OCI-LY1 (cell line): ENCODE measurements at regions not wholly inside any gene's neighbourhood (a gene's known extent, or its start where the extent isn't known, plus 50 kb on each side); places are given as distances from the start of the nearest gene placed in this dataset.

Source experiments
- H2AFZ ChIP-seq: fragments of 200-600 bp; sonication (generic), shearing (Covaris generic); 2 replicates; pipeline ENCODE4 v1.6.0; 2014; ENCODE audit warnings: antibody characterized with exemption, mild to moderate bottlenecking, low read length
- H3F3A ChIP-seq: fragments of 200-600 bp; sonication (generic), shearing (Covaris generic); 2 replicates; pipeline ENCODE4 v1.6.0; 2014; ENCODE audit warnings: mild to moderate bottlenecking, antibody characterized with exemption, low read length, moderate library complexity; ENCODE audit not compliant: insufficient read depth
- H3K27ac ChIP-seq: fragments of 200-600 bp; sonication (generic); 2 replicates; pipeline ENCODE4 v1.5.1; 2014; ENCODE audit warnings: low read length, mixed run types, mild to moderate bottlenecking, low read depth; ENCODE audit not compliant: poor library complexity, severe bottlenecking
- H3K27me3 ChIP-seq: fragments of 200-600 bp; sonication (generic); 2 replicates; pipeline ENCODE4 v1.6.0; 2014; ENCODE audit warnings: antibody characterized with exemption, mild to moderate bottlenecking, low read length, moderate library complexity; ENCODE audit not compliant: insufficient read depth
- H3K36me3 ChIP-seq: fragments of 200-600 bp; sonication (generic); 2 replicates; pipeline ENCODE4 v1.6.1; 2014; ENCODE audit warnings: mild to moderate bottlenecking, antibody characterized with exemption, low read length, moderate library complexity, mixed read lengths; ENCODE audit not compliant: insufficient read depth
- H3K4me1 ChIP-seq: fragments of 200-600 bp; sonication (generic); 2 replicates; pipeline ENCODE4 v1.5.1; 2014; ENCODE audit warnings: mild to moderate bottlenecking, low read length, moderate library complexity; ENCODE audit not compliant: insufficient read depth, severe bottlenecking
- H3K4me2 ChIP-seq: fragments of 200-600 bp; sonication (generic), shearing (Covaris generic); 2 replicates; pipeline ENCODE4 v1.6.1; 2014; ENCODE audit warnings: low read length
- H3K4me3 ChIP-seq: fragments of 200-600 bp; sonication (generic); 2 replicates; pipeline ENCODE4 v1.5.1; 2014; ENCODE audit warnings: low read length, low read depth, mild to moderate bottlenecking, mixed read lengths; ENCODE audit not compliant: poor library complexity, severe bottlenecking
- H3K79me2 ChIP-seq: fragments of 200-600 bp; shearing (Covaris generic); 2 replicates; pipeline ENCODE4 v1.6.1; 2016; ENCODE audit warnings: mixed run types, low read length, mixed read lengths; ENCODE audit not compliant: insufficient read depth
- H3K9ac ChIP-seq: fragments of 200-600 bp; sonication (generic), shearing (Covaris generic); 2 replicates; pipeline ENCODE4 v1.6.1; 2014; ENCODE audit warnings: mild to moderate bottlenecking, low read length, mixed read lengths
- H3K9me2 ChIP-seq: fragments of 200-600 bp; sonication (generic), shearing (Covaris generic); 2 replicates; pipeline ENCODE4 v1.6.1; 2014; ENCODE audit warnings: low read depth, mild to moderate bottlenecking, low read length, mixed read lengths
- H3K9me3 ChIP-seq: fragments of 200-600 bp; shearing (Covaris generic); 2 replicates; pipeline ENCODE4 v1.6.1; 2014; ENCODE audit warnings: low read length, mixed read lengths
- H4K20me1 ChIP-seq: fragments of 200-600 bp; sonication (generic), shearing (Covaris generic); 2 replicates; pipeline ENCODE4 v1.6.0; 2016; ENCODE audit warnings: mild to moderate bottlenecking, low read length; ENCODE audit not compliant: insufficient read depth
- CTCF ChIP-seq: fragments of 200-600 bp; sonication (generic), shearing (Covaris generic); IDR thresholded peaks from 2 replicates; pipeline ENCODE4 v1.5.1; 2017; ENCODE audit warnings: mild to moderate bottlenecking, antibody characterized with exemption, low read length, moderate library complexity, mixed read lengths
- EZH2 ChIP-seq: fragments of 200-600 bp; sonication (generic), shearing (Covaris generic); IDR thresholded peaks from 2 replicates; pipeline ENCODE4 v1.8.0; 2017; ENCODE audit warnings: borderline replicate concordance, mixed run types, mild to moderate bottlenecking, antibody characterized with exemption, low read length, moderate library complexity, mixed read lengths

DNA sequence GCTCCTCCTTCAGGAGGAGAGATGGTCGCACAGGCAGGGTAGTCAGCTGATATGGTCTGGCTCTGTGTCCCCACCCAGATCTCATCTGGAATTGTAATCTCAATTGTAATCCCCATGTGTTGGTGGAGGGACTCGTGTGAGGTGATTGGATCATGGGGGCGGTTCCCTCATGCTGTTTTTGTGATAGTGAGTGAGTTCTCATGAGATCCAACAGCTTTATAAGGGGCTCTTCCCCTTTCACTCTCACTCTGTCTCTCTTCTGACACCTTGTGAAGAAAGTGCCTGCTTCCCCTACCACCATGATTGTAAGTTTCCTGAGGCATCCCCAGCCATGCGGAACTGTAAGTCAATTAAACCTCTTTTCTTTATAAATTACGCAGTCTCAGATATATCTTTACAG, 218.9 kb upstream of the TMTC1 start:
- Histone ChIP-seq H2AFZ (no peak overlapping the region), H3K4me3 (no peak overlapping the region), H3K9ac (no peak overlapping the region), H3K27me3 (no peaks in the 10 kb centered on the region), H3K79me2 (no peaks in the 10 kb centered on the region), H3K9me3 (no peaks in the 10 kb centered on the region), H3F3A (no peaks in the 10 kb centered on the region), H3K27ac (no peak overlapping the region), H4K20me1 (no peaks in the 10 kb centered on the region), H3K4me2 (no peak overlapping the region), H3K4me1 (no peaks in the 10 kb centered on the region), H3K9me2 (no peaks in the 10 kb centered on the region), H3K36me3 (no peaks in the 10 kb centered on the region)
- TF ChIP-seq EZH2 (no peak), CTCF (no peak)

DNA sequence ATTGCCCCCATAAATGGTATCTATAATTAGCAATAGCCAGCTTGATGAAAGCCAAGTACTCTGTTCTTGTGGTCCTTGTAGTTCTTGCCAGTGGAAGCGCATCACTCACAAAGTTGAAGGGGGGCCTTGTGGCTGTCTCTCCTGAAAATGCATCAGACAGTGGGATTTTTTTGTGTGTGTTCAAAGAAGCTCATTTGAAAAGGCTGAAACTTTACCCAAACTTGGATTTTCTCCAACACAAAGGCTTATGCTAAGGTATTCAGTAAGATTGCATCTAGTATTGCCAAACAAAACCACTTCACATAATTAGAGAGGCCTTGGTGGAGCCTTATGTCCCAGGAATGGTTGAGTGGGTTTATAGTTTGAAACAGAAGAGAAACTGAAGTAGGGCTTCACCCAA, 216.7 kb upstream of the TMTC1 start:
- Histone ChIP-seq H3K27me3 (no peaks in the 10 kb centered on the region), H3K9me3 (no peaks in the 10 kb centered on the region), H3K27ac (no peak overlapping the region), H3K4me2 (no peak overlapping the region), H3K9ac (no peak overlapping the region), H2AFZ (no peak overlapping the region), H4K20me1 (no peaks in the 10 kb centered on the region), H3K4me1 (no peaks in the 10 kb centered on the region), H3K4me3 (no peak overlapping the region), H3K79me2 (no peaks in the 10 kb centered on the region), H3K36me3 (no peaks in the 10 kb centered on the region), H3K9me2 (no peaks in the 10 kb centered on the region), H3F3A (no peaks in the 10 kb centered on the region)
- no peak for TF ChIP-seq CTCF
- TF ChIP-seq EZH2: no peak

DNA sequence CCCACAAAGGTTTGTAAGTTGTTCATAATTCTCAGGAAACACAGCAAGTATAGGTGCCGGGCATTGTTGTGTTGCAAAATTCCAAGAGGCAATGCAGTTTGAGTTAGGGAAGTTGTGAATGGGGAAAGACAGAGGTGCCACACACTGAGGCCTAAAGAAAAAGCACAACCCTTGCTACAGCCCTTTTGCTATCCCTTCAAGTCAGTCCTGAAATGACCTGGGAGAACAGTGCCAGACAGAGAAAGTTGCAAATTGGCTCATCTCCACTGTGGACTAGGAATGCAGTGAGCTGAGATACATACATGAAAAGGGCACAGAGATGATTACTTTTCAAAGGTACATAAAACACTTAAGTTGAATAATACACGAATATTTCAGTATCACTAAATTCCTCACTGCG, 213.3 kb upstream of the TMTC1 start:
- Histone ChIP-seq H3K4me2 (no peak overlapping the region), H3F3A (no peaks in the 10 kb centered on the region), H2AFZ (no peak overlapping the region), H3K4me1 (no peaks in the 10 kb centered on the region), H3K9ac (no peak overlapping the region), H3K4me3 (no peak overlapping the region), H4K20me1 (no peaks in the 10 kb centered on the region), H3K27ac (no peak overlapping the region), H3K27me3 (no peaks in the 10 kb centered on the region), H3K79me2 (no peaks in the 10 kb centered on the region), H3K9me3 (no peaks in the 10 kb centered on the region), H3K36me3 (no peaks in the 10 kb centered on the region), H3K9me2 (no peaks in the 10 kb centered on the region)
- TF ChIP-seq EZH2: no peak
- TF ChIP-seq CTCF: no peak
